C4-2B (cell line): ENCODE measurements at regions not wholly inside any gene's neighbourhood (a gene's known extent, or its start where the extent isn't known, plus 50 kb on each side); places are given as distances from the start of the nearest gene placed in this dataset.

Experiments
- CTCF ChIP-seq: fragments of 450-650 bp; conservative IDR thresholded peaks from 2 replicates; pipeline ENCODE4 v1.5.1; 2017; ENCODE audit warnings: mild to moderate bottlenecking
- ZFX ChIP-seq: fragments of 450-650 bp; IDR thresholded peaks from 2 replicates; pipeline ENCODE4 v1.6.1; 2017

- TF ChIP-seq CTCF (no peak), ZFX (no peak)
These were observed 359.4 kb upstream of the FOXG1 start for GRCh38 chr14:28407031-28407825.
